HG02884 (cell line): ENCODE measurements at regions not wholly inside any gene's neighbourhood (a gene's known extent, or its start where the extent isn't known, plus 50 kb on each side); places are given as distances from the start of the nearest gene placed in this dataset.

Experiments
- ATAC-seq: cut with Tn5 transposase; IDR thresholded peaks from one replicate; pipeline ENCODE4 v1.9.1; 2021; ENCODE audit warnings: mild to moderate bottlenecking, moderate library complexity; ENCODE audit not compliant: unreplicated experiment

- ATAC-seq: peak; percentile 83
These were observed 250.4 kb downstream of the FOXA2 start for GRCh38 chr20:22333885-22334545.

- ATAC-seq: no peak
These were observed 259.9 kb downstream of the FOXA2 start for GRCh38 chr20:22324505-22324904.

DNA sequence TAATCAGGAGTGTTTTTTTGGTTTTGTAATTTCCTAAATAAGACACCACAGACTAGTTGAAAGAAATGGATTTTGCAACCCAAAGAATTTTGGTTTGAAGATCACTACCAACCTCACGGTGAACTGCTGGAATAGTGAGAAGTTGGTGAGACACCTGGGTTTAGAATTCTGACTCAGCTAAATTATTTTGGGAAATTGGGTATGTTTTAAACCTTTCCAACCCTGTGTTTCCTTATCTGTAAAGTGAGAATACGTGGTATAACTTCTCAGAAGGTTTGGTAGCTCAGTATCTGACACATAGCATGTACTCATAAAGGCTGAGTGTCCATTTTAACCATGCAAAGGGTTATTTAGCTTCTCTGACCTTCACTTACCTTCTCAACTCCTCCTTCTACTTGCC lies 261.9 kb downstream of the FOXA2 start:
- ATAC-seq: no peak

DNA sequence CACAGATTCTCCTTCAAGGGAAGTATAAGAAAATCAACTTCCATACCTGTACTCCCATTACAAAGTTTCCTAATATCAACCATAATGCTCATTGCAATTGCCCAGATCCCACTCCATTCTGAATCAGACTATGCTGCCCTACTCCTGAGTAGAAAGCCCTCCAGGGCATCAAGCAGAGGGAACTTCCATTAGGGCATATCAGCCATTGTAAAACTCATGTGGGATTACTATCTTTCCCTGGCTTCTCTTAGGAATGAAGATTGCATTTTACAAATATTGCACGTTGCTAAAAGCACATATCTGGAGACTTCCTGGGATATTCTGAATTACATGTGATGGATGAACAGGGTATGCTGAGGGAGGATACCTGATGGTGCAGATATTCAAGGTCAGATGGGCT lies 263.2 kb downstream of the FOXA2 start:
- no peak for ATAC-seq

DNA sequence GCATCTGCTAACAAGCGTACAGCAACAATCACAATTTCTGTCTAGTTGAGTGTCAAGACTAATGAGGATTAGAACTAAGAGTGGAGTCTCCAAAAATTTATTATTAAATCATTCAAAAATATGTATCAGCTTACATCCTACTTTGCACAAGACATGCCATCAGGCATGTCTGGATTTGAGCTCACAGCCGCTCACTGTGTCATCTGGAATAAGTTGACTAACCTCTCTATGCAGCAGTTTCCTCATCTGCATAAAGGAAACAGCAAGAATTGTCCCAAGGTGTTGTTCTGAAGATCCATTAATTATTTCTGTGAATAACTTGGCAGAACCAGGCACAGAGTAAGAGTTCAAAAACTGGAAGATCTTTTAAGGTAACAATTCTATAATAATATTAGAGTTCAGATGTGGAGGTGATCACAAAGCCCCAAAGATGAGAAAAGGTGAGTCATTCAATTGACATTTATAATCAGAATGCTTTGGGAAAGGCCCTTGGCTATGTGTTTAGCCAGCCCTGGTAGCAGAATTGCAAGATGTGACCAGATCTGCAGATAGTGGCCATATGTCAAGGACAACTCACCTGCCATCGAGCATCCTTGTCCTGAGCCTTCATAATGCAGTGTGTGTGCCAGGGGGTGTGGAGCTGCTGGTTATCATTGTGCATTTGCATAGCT lies 264.0 kb downstream of the FOXA2 start:
- ATAC-seq: no peak

GRCh38 chr20:22315771-22316170 lies 268.6 kb downstream of the FOXA2 start:
- no peak for ATAC-seq

DNA sequence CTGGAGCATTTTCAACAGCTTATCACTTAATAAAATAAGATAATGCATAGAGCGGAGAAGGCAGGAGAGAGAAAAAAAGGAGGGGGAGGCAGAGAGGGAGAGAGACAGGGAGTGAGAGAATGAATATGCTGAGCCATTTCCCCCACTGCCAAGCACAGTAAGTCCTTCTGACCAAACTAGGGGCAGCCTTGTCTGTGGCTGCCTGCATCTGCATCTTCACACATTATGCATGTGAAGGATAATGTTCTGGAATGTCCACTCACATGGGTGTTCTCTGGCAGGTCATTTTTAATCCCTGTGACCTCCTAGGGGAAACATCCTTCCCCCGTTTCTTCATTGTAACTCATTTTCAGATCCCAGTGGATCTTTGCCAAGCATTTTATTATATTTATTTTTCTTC lies 269.3 kb downstream of the FOXA2 start:
- ATAC-seq: no peak

GRCh38 chr20:22312744-22313346 lies 271.5 kb downstream of the FOXA2 start:
- ATAC-seq: no peak

- ATAC-seq: no peak
These were observed 275.4 kb downstream of the FOXA2 start for GRCh38 chr20:22308934-22309333.

DNA sequence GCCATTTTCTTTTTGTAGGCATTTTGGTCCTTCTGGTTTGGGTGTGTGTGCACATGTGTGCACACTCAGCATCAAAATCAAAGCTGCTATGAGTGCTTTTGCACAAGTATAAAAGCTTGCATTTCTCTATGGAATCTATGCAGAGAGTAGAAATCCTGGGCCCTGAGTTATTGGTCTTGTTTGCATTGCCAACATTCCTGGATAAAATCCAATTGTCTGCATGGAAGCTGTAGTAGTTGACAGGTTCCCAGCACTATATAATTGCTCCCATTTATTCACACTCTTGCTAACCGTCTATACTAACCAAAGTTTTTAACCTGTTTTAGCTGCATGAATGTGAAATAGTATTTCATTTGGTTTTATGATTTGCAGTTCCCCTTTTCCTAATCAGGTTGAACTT lies 277.0 kb downstream of the FOXA2 start:
- ATAC-seq: no peak

DNA sequence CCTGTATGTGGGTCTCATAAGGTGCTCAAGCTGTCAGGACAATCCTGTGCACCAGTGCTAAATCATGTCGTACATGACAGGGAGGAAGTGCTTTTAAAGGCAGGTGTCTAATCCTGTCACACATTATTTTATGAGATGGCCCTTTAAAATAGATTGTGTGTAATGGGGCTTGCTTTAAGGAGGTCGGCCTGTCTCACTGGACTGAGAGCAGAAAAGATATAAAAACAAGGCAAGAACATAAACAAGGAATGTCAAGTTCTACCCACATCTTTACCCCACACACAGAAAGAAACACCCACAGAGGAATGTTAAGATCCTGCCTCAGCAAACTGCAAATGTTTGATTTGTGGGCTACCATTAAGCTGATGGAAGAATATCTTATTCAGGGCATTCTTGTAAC lies 279.0 kb downstream of the FOXA2 start:
- ATAC-seq: no peak

DNA sequence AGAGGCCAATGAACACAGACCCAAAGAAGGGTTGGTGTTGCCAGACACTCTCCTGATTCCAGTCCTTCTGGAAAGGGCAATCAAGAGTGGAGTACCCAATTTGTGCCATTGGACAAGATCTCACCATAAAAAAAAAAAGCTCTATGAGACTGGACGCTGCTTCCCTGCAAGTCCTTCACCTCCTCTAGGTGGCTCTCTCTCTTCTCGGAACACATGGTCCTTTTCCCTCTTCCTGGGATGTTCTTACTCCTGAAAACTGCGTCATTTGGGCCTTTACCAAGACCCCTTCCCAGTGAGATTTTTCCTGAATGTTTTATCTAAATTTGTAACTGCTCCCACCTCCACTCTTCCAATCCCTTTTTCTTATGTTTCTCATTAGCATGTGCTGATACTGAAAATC lies 280.8 kb downstream of the FOXA2 start:
- ATAC-seq: no peak

GRCh38 chr20:22302039-22302438 lies 282.3 kb downstream of the FOXA2 start:
- ATAC-seq: no peak

- no peak for ATAC-seq
These were observed 290.5 kb downstream of the FOXA2 start for GRCh38 chr20:22293886-22294285.

- ATAC-seq: no peak
These were observed 294.9 kb downstream of the FOXA2 start for GRCh38 chr20:22289442-22289841.

DNA sequence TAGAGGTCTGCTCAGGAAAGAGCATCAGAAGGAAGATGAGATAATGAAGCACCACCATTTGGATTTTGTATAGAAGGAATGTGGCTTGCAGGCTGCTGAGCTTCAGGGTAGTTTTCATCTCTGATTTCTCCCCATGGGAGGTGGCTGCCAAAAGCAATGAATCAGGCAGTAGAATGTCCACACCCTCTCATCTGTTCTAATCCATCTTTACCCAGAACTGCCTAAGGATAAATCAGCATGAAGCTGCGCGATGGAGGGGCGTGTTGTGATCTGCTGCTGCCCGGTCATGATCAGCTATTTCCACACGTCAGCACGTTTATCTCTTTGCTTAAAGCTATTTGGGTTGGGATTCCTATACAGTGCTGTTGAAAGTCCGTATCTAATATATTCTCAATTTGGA lies 295.4 kb downstream of the FOXA2 start:
- no peak for ATAC-seq

GRCh38 chr20:22288156-22288555 lies 296.2 kb downstream of the FOXA2 start:
- ATAC-seq: no peak

DNA sequence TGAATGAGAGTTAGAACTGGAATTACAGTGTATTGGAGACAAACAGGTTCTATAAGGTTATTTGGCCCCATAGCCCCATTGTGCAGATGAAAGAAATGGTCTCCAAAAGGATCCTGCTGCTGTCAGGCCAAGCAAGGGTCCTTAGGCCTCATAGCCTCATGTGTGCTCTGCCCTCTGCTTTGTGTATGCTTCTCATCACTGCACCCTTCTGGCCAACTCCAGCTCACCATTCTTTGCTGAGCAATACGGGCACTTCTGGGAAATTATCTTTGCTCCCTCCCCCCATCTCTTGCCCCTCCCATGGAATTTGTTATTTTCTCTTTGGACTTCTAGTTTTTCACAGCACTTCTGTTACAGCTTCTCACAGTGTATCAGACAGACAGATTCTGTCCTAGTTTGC lies 298.8 kb downstream of the FOXA2 start:
- ATAC-seq: no peak

DNA sequence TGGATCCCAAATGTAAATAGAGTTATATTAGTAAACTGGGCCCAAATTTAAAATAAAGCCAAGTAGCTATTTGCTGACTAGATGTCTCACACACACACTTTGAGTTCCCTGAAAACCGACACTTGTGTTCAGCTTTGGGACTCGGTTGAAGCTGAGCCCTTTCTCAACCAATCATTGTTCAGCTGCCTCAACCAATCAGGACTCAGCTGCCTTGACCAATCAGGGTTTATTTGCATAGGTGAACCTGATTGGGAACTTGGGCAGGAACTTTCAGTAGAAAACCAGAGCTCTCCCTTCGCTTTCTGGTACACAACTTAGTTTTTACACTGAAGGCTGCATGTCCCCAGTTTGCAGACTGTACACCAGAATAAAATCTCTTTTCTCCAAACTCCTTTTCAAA lies 301.7 kb downstream of the FOXA2 start:
- no peak for ATAC-seq

- ATAC-seq: no peak
These were observed 310.0 kb downstream of the FOXA2 start for GRCh38 chr20:22274330-22274729.

DNA sequence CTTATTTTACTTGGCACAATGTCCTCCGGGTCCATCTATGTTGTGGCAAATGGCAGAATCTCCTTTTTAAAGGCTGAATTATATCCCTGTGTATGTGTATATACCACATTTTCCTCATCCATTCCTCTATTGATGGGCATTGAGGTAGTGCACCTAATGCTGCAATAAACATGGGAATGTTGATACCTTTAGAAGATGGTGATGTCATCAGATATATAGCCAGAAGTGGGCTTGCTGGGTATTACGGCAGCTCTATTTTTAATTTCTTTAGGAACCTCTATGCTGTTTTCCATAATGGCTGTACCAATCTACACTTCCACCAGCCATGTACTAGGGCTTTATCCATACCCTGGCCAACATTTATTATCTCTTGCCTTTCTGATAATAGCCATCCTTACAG lies 315.7 kb downstream of the FOXA2 start:
- no peak for ATAC-seq

DNA sequence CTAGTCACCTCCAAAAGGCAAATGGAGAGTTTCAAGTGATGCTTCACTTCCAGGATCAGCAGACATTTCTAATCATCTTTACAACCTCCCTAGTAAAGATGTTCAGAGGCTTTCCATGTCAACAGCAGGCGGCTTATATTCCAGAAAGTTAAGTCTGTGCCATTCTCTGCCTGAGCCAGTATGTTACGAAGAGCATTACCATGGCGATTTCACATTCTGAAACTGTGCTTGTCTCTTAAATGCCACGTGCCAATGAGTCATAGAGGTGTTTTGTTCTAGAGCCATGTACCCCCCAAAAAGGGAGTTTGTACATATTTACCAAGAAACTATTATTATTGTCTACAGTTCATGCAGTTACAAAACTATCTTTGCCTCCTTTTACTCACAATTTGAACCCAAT lies 319.5 kb downstream of the FOXA2 start:
- ATAC-seq: no peak
